Spleen (tissue), 7 donors: ENCODE measurements at regions not wholly inside any gene's neighbourhood (a gene's known extent, or its start where the extent isn't known, plus 50 kb on each side); places are given as distances from the start of the nearest gene placed in this dataset.

Experiments
- CTCF ChIP-seq, 11 experiments: fragments of 200-600 bp in 7 of 11; fragments of 450-650 bp in 4 of 11; sonication (generic) in 4 of 11; IDR thresholded peaks in 8 of 11; conservative IDR thresholded peaks in 3 of 11; 1 replicate in 7 of 11; 2 replicates in 4 of 11; pipeline versions ENCODE4 v1.4.0 to v1.8.0; 2016 to 2021; ENCODE audit warnings: antibody characterized with exemption in 11 of 11, inconsistent platforms in 4 of 11, mild to moderate bottlenecking in 1 of 11
- POLR2A ChIP-seq, 3 donors: fragments of 450-650 bp; IDR thresholded peaks; one replicate each; pipeline ENCODE4 v1.5.1; 2017; ENCODE audit warnings: antibody characterized with exemption in 3 of 3, mild to moderate bottlenecking in 1 of 3
- POLR2AphosphoS5 ChIP-seq, 3 donors: sonication (generic); formaldehyde crosslinking; IDR thresholded peaks; one replicate each; pipeline ENCODE4 v1.5.1; 2017; ENCODE audit warnings: antibody characterized with exemption in 3 of 3
- donor health status: DM: no; HTN: no; CAD: no; lungs with moderate emphysema.
- donor health status: DM: no; HTN: no; CAD: no.
- donor health status: DM: no; HTN: no; CAD: no.

GRCh38 chr7:118863966-118864365 is 639.5 kb downstream of the ANKRD7 start:
- TF ChIP-seq CTCF (IDR thresholded peaks at IDR 0.05 in 8 of 11, conservative IDR thresholded peaks at IDR 0.05 in 3 of 11) (no peak), POLR2A (IDR thresholded peaks at IDR 0.05) (no peak), POLR2AphosphoS5 (IDR thresholded peaks at IDR 0.05) (no peak)
